HepG2 (cell line): ENCODE measurements at regions not wholly inside any gene's neighbourhood (a gene's known extent, or its start where the extent isn't known, plus 50 kb on each side); places are given as distances from the start of the nearest gene placed in this dataset.

Source experiments
- ATAC-seq: fragments of 200-7000 bp; cut with Tn5 transposase; 3 replicates; pipeline ENCODE4 v1.9.1; 2020; ENCODE audit warnings: mild to moderate bottlenecking, moderate library complexity
- BruUV-seq: library from RNA; stranded (reverse); fragments of 400-500 nt; replicated peaks from 2 replicates; lab custom pipeline; 2021; lab: Mats Ljungman, UMichigan
- CTCF ChIA-PET: fragments of 300-600 bp; formaldehyde crosslinking; extraction: SDS; loops from one replicate; lab custom pipeline; 2021; ENCODE audit warnings: low total read pairs, inconsistent platforms, low intra/inter-chr PET ratio; lab: Yijun Ruan, JAX
- POLR2A ChIA-PET: fragments of 350-600 bp; sonication (Branson Sonifier 250); formaldehyde crosslinking; loops from one replicate; lab custom pipeline; 2020; ENCODE audit warnings: antibody characterized with exemption, inconsistent platforms; lab: Yijun Ruan, JAX
- DNase-seq: peaks from one replicate; pipeline ENCODE4 v3.0.0-alpha.2; 2015; ENCODE audit warnings: low spot score
- FAIRE-seq: peaks from 3 replicates; lab custom pipeline; 2011; peaks lifted over from hg19 to GRCh38; lab: Jason Lieb, UNC
- H2AFZ ChIP-seq: one replicate; pipeline ENCODE4 v1.6.1; 2011; ENCODE audit warnings: low read length, inconsistent platforms
- H3K27ac ChIP-seq: fragments of 300-600 bp; 3 replicates; pipeline ENCODE4 v1.8.0; 2011; ENCODE audit warnings: mixed run types, mild to moderate bottlenecking, mixed read lengths, low read length, inconsistent platforms; ENCODE audit not compliant: insufficient read depth; ENCODE audit errors: extremely low read length
- H3K27me3 ChIP-seq, 2 experiments: fragments of 200-600 bp in 1 of 2; 2 replicates in 1 of 2; 3 replicates in 1 of 2; pipeline versions ENCODE4 v1.6.0 to v1.8.0; 2011; ENCODE audit warnings: low read length in 2 of 2, mild to moderate bottlenecking in 2 of 2, moderate library complexity in 2 of 2, inconsistent platforms in 1 of 2; ENCODE audit not compliant: insufficient read depth in 2 of 2, control insufficient read depth in 1 of 2
- H3K36me3 ChIP-seq, 2 experiments: fragments of 200-600 bp in 1 of 2; replicated peaks in 1 of 2; 2 replicates in 1 of 2; 3 replicates in 1 of 2; pipeline versions ENCODE4 v1.5.1 to v1.8.0; 2011; ENCODE audit warnings: low read length in 2 of 2, inconsistent platforms in 1 of 2; ENCODE audit not compliant: insufficient read depth in 2 of 2, control insufficient read depth in 1 of 2
- H3K4me1 ChIP-seq: 2 replicates; pipeline ENCODE4 v1.5.1; 2012; ENCODE audit warnings: low read length, inconsistent platforms; ENCODE audit not compliant: insufficient read depth
- H3K4me2 ChIP-seq: 2 replicates; pipeline ENCODE4 v1.6.0; 2011; ENCODE audit warnings: low read depth, low read length, inconsistent platforms
- H3K4me3 ChIP-seq, 3 experiments: fragments of 200-600 bp in 1 of 3; sonication (generic), shearing (Covaris generic) in 1 of 3; replicated peaks in 1 of 3; 2 replicates each; pipeline ENCODE4 v1.5.1; 2011 to 2016; ENCODE audit warnings: low read length in 3 of 3, inconsistent platforms in 2 of 3, low read depth in 2 of 3, mild to moderate bottlenecking in 2 of 3, control low read depth in 1 of 3, mixed read lengths in 1 of 3; ENCODE audit not compliant: insufficient read depth in 1 of 3
- H3K79me2 ChIP-seq: one replicate; pipeline ENCODE4 v1.6.1; 2011; ENCODE audit warnings: low read length, inconsistent platforms; ENCODE audit not compliant: insufficient read depth
- H3K9ac ChIP-seq: 2 replicates; pipeline ENCODE4 v1.6.0; 2011; ENCODE audit warnings: mild to moderate bottlenecking, low read depth, low read length, inconsistent platforms; ENCODE audit not compliant: insufficient read depth
- H3K9me3 ChIP-seq: 2 replicates; pipeline ENCODE4 v1.5.1; 2012; ENCODE audit warnings: mild to moderate bottlenecking, low read length
- H4K20me1 ChIP-seq: 2 replicates; pipeline ENCODE4 v1.6.0; 2011; ENCODE audit warnings: inconsistent platforms, mild to moderate bottlenecking, low read length, moderate library complexity; ENCODE audit not compliant: insufficient read depth
- ATRX ChIP-seq: sonication (generic); formaldehyde crosslinking; IDR thresholded peaks from 2 replicates; pipeline ENCODE4 v1.4.0; 2020; ENCODE audit warnings: missing genetic modification reagents, borderline replicate concordance
- CREM ChIP-seq, 2 experiments: sonication (generic) in 1 of 2; formaldehyde crosslinking in 1 of 2; IDR thresholded peaks; 2 replicates each; pipeline versions ENCODE4 v1.4.0 to v1.6.1; 2016 to 2020; ENCODE audit warnings: antibody characterized with exemption in 1 of 2, mild to moderate bottlenecking in 1 of 2, missing genetic modification reagents in 1 of 2
- HIVEP1 ChIP-seq: sonication (generic); formaldehyde crosslinking; IDR thresholded peaks from 2 replicates; pipeline ENCODE4 v1.4.0; 2020; ENCODE audit warnings: mild to moderate bottlenecking, missing genetic modification reagents
- KLF16 ChIP-seq, 2 experiments: sonication (generic) in 1 of 2; formaldehyde crosslinking in 1 of 2; IDR thresholded peaks; 2 replicates each; pipeline versions ENCODE4 v1.6.1 to v1.8.0; 2016 to 2023; ENCODE audit warnings: missing genetic modification reagents in 2 of 2, missing compliant biosample characterization in 1 of 2
- RELA ChIP-seq: sonication (generic); formaldehyde crosslinking; IDR thresholded peaks from 2 replicates; pipeline ENCODE4 v1.4.0; 2020; ENCODE audit warnings: missing genetic modification reagents
- TBX3 ChIP-seq: fragments of 450-650 bp; IDR thresholded peaks from 2 replicates; pipeline ENCODE4 v1.6.1; 2017; ENCODE audit warnings: antibody characterized with exemption, mild to moderate bottlenecking, inconsistent platforms, borderline replicate concordance
- ZNF44 ChIP-seq: sonication (generic); formaldehyde crosslinking; IDR thresholded peaks from 2 replicates; pipeline ENCODE4 v1.5.1; 2020; ENCODE audit warnings: mild to moderate bottlenecking, missing genetic modification reagents
- WGBS: methylation state at CpG from one replicate; pipeline ENCODE4 v1.1.6; 2017; ENCODE audit warnings: low lambda C conversion rate; 5-methylcytosine and 5-hydroxymethylcytosine counted together
- in situ Hi-C: cut with HindIII; loops from 2 replicates; pipeline ENCODE4 v1.10.0; 2017; ENCODE audit warnings: low pct_unique_long_range_greater_than_20kb; ENCODE audit not compliant: extremely low pct_ligation_motif_present
- intact Hi-C: fragments of 100-400 bp; cut with micrococcal nuclease; formaldehyde crosslinking; loops from one replicate; pipeline ENCODE4 v1.10.0; 2022; ENCODE audit not compliant: unreplicated experiment
- TF ChIP-seq, protein P1 (sequence below): sonication (generic); formaldehyde crosslinking; IDR thresholded peaks from 2 replicates; pipeline ENCODE4 v1.4.0; 2020; ENCODE audit warnings: missing genetic modification reagents, mild to moderate bottlenecking, borderline replicate concordance
- TF ChIP-seq, protein P2 (sequence below): sonication (generic); formaldehyde crosslinking; IDR thresholded peaks from 2 replicates; pipeline ENCODE4 v1.5.0; 2020; ENCODE audit warnings: mild to moderate bottlenecking, missing genetic modification reagents
- TF ChIP-seq, protein P3 (sequence below): sonication (generic); formaldehyde crosslinking; IDR thresholded peaks from 2 replicates; pipeline ENCODE4 v1.8.0; 2022; ENCODE audit warnings: missing genetic modification reagents, mild to moderate bottlenecking, moderate library complexity, borderline replicate concordance
- TF ChIP-seq, protein P4 (sequence below): sonication (generic); formaldehyde crosslinking; IDR thresholded peaks from 2 replicates; pipeline ENCODE4 v1.5.1; 2020; ENCODE audit warnings: mild to moderate bottlenecking, missing genetic modification reagents, moderate library complexity

DNA sequence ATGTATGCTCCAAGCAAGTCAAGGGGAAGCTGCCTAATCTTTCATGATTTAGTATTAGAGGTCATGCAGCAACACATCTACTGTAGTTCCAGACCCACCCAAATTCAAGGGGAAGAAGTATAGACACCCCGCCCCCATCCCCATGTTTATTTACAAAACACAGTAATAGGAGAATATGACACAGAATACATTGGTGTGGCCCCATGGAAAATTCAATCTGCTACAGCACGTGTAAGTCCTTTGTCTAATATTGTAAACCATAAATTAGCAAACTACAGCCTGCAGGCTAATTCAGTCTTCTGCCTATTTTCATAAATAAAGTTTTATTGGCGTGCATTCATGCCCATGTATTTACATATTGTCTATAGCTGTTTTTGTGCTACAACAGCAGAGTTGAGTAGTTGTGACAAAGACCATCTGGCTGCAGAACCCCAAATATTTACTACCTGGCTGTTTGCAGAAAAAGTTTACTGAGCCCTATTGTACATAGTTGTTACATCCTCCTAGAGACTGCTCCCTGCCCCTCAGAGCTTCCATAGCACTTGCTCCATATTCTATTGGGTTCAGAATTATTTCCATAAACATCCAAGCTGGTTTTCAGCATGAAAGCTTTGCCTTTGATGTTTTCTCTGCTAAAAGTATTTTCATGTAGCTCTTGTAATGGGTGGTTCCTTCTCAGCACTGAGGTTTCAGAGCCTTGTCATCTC, 326.8 kb upstream of the CPEB2 start (continued):
- TF ChIP-seq TBX3 = no peak
- TF ChIP-seq, protein P1, sequence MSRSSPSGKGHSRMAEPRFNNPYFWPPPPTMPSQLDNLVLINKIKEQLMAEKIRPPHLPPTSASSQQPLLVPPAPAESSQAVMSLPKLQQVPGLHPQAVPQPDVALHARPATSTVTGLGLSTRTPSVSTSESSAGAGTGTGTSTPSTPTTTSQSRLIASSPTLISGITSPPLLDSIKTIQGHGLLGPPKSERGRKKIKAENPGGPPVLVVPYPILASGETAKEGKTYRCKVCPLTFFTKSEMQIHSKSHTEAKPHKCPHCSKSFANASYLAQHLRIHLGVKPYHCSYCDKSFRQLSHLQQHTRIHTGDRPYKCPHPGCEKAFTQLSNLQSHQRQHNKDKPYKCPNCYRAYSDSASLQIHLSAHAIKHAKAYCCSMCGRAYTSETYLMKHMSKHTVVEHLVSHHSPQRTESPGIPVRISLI (CRISPR knock-in tag) = no peak
- TF ChIP-seq ATRX (CRISPR knock-in tag) = no peak
- no peak for TF ChIP-seq KLF16 (CRISPR knock-in tag; IDR thresholded peaks at IDR 0.05)

DNA sequence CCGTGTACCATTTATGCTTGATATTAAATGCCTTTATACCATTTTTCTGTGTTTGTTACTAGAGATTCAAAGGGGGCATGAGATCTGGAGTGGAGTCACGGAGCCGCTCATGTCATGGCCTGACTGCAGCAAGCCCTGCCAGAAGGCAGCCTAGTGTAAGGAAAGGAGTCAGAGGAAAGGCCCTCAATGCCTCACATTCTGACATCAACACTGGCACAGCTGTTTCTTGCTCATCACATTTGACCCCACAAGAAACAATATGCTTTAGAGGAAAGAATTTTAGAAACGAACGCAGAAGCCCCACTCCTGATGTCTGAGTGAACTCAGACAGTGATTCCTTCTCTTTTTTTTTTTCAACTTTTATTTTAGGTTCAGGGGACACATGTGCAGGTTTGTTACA, 322.4 kb upstream of the CPEB2 start:
- no TSS peak for BruUV-seq
- no peak for FAIRE-seq
- Histone ChIP-seq H3K9me3 (peaks cover 88% of the 10 kb centered on the region), H4K20me1 (no peaks in the 10 kb centered on the region), H3K27me3 (no peaks in the 10 kb centered on the region), H3K27ac (no peak overlapping the region), H3K4me3 (no peak overlapping the region), H3K79me2 (no peaks in the 10 kb centered on the region), H3K4me2 (no peak overlapping the region), H3K4me1 (no peaks in the 10 kb centered on the region), H3K9ac (no peak overlapping the region), H2AFZ (no peak overlapping the region), H3K36me3 (no peaks in the 10 kb centered on the region)
- POLR2A ChIA-PET = no interaction called here
- no peak for TF ChIP-seq HIVEP1
- TF ChIP-seq, protein P2, sequence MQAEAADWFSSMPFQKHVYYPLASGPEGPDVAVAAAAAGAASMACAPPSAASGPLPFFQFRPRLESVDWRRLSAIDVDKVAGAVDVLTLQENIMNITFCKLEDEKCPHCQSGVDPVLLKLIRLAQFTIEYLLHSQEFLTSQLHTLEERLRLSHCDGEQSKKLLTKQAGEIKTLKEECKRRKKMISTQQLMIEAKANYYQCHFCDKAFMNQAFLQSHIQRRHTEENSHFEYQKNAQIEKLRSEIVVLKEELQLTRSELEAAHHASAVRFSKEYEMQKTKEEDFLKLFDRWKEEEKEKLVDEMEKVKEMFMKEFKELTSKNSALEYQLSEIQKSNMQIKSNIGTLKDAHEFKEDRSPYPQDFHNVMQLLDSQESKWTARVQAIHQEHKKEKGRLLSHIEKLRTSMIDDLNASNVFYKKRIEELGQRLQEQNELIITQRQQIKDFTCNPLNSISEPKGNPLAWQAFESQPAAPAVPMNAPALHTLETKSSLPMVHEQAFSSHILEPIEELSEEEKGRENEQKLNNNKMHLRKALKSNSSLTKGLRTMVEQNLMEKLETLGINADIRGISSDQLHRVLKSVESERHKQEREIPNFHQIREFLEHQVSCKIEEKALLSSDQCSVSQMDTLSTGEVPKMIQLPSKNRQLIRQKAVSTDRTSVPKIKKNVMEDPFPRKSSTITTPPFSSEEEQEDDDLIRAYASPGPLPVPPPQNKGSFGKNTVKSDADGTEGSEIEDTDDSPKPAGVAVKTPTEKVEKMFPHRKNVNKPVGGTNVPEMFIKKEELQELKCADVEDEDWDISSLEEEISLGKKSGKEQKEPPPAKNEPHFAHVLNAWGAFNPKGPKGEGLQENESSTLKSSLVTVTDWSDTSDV (CRISPR knock-in tag) = no peak
- TF ChIP-seq, protein P3, sequence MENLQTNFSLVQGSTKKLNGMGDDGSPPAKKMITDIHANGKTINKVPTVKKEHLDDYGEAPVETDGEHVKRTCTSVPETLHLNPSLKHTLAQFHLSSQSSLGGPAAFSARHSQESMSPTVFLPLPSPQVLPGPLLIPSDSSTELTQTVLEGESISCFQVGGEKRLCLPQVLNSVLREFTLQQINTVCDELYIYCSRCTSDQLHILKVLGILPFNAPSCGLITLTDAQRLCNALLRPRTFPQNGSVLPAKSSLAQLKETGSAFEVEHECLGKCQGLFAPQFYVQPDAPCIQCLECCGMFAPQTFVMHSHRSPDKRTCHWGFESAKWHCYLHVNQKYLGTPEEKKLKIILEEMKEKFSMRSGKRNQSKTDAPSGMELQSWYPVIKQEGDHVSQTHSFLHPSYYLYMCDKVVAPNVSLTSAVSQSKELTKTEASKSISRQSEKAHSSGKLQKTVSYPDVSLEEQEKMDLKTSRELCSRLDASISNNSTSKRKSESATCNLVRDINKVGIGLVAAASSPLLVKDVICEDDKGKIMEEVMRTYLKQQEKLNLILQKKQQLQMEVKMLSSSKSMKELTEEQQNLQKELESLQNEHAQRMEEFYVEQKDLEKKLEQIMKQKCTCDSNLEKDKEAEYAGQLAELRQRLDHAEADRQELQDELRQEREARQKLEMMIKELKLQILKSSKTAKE (CRISPR knock-in tag) = no peak
- no peak for TF ChIP-seq ZNF44
- TF ChIP-seq, protein P4, sequence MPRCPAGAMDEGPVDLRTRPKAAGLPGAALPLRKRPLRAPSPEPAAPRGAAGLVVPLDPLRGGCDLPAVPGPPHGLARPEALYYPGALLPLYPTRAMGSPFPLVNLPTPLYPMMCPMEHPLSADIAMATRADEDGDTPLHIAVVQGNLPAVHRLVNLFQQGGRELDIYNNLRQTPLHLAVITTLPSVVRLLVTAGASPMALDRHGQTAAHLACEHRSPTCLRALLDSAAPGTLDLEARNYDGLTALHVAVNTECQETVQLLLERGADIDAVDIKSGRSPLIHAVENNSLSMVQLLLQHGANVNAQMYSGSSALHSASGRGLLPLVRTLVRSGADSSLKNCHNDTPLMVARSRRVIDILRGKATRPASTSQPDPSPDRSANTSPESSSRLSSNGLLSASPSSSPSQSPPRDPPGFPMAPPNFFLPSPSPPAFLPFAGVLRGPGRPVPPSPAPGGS (CRISPR knock-in tag) = no peak
- TF ChIP-seq RELA = no peak
- TF ChIP-seq CREM (IDR thresholded peaks at IDR 0.05) = no peak
- no peak for TF ChIP-seq CREM (CRISPR knock-in tag; IDR thresholded peaks at IDR 0.05)
- CTCF ChIA-PET = no interaction called here
- in situ Hi-C loops (no loop called here), intact Hi-C loops (no loop called here)
- DNase-seq = no peak
- ATAC-seq = no peak
- WGBS = 5% methylated on average over 5 of the region's 5 CpGs
